Mammary epithelial cell (primary cell): ENCODE measurements at regions not wholly inside any gene's neighbourhood (a gene's known extent, or its start where the extent isn't known, plus 50 kb on each side); places are given as distances from the start of the nearest gene placed in this dataset.

ENCODE experiments used
- CTCF ChIP-seq, 2 donors: IDR thresholded peaks in 1 of 2; conservative IDR thresholded peaks in 1 of 2; 2 replicates each; pipeline ENCODE4 v1.5.1; 2011 to 2012; ENCODE audit warnings: inconsistent platforms in 2 of 2, low read length in 2 of 2, mild to moderate bottlenecking in 2 of 2, control low read depth in 1 of 2, low read depth in 1 of 2; ENCODE audit not compliant: insufficient read depth in 1 of 2; ENCODE audit errors: extremely low read depth in 1 of 2
- EZH2 ChIP-seq: IDR thresholded peaks from 2 replicates; pipeline ENCODE4 v1.6.1; 2012; ENCODE audit warnings: low read length, inconsistent platforms, borderline replicate concordance

GRCh38 chr10:44519361-44519760 is 134.5 kb upstream of the CXCL12 start:
- no peak for TF ChIP-seq CTCF (conservative IDR thresholded peaks at IDR 0.05 in 1 of 2, IDR thresholded peaks at IDR 0.05 in 1 of 2; ENCODE audit: extremely low read depth in 1 of 2, insufficient read depth in 1 of 2, low read depth in 1 of 2, low read length in 2 of 2)
- TF ChIP-seq EZH2 = no peak
